ENCODE measurements at regions not wholly inside any gene's neighbourhood (a gene's known extent, or its start where the extent isn't known, plus 50 kb on each side); places are given as distances from the start of the nearest gene placed in this dataset.

GRCh38 chr15:47338771-47339170 is 378.5 kb upstream of the SEMA6D start:
- no peaks in the 10 kb centered on the region for H3K36me3 ChIP-seq (replicated peaks; ENCODE audit: control insufficient read depth, insufficient read depth, low read length)
- H3K4me3 ChIP-seq (ENCODE audit: insufficient read depth, low read depth, low read length), result no peak overlapping the region
- no peak for DNase-seq
- no peaks in the 10 kb centered on the region for H3K27me3 ChIP-seq (ENCODE audit: control insufficient read depth, insufficient read depth, low read length)

GRCh38 chr15:47339800-47340570 is 377.3 kb upstream of the SEMA6D start:
- no peaks in the 10 kb centered on the region for H3K27me3 ChIP-seq (ENCODE audit: control insufficient read depth, insufficient read depth, low read length)
- no peak for DNase-seq
- H3K4me3 ChIP-seq (ENCODE audit: insufficient read depth, low read depth, low read length), result no peak overlapping the region
- H3K36me3 ChIP-seq (replicated peaks; ENCODE audit: control insufficient read depth, insufficient read depth, low read length), result no peaks in the 10 kb centered on the region

DNA sequence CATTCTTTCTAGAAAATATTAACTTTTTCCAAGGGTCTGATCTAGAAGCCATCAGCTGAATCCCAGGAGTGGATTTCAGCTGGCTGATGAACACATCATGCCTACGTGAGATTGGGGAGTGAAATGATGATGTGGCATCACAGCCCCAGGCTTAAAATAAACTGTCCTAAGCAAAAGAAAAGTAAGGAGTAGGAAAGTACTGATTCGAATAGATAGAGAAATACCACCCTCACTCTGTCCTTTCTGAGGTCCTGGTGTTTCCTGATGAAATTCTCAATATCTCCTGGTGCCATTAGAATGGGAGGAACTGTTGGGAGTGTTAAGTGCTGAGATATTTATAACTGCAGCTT is 376.8 kb upstream of the SEMA6D start:
- Histone ChIP-seq H3K36me3 (replicated peaks; ENCODE audit: control insufficient read depth, insufficient read depth, low read length) (no peaks in the 10 kb centered on the region), H3K4me3 (ENCODE audit: insufficient read depth, low read depth, low read length) (no peak overlapping the region), H3K27me3 (ENCODE audit: control insufficient read depth, insufficient read depth, low read length) (no peaks in the 10 kb centered on the region)
- no peak for DNase-seq

DNA sequence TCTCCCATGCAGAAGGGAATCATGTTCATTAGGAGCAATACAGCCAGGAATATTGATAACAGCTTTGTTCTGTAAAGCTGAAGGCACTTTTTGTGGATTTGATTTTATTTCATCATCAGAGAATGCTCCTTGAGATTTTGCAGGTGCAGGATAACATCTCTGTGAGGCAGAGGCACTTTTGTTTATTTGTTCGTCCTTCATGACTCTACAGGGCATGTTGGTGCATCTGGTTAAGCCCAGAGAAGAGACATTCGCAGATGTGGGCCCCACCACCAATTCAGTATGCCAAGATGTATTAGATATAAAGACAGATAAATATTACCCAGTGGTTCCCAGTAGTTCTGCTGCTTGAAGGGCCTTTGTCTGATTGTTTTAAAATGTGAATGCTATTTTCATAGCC is 368.1 kb upstream of the SEMA6D start:
- no peaks in the 10 kb centered on the region for H3K27me3 ChIP-seq (ENCODE audit: control insufficient read depth, insufficient read depth, low read length)
- H3K4me3 ChIP-seq (ENCODE audit: insufficient read depth, low read depth, low read length), result no peak overlapping the region

DNA sequence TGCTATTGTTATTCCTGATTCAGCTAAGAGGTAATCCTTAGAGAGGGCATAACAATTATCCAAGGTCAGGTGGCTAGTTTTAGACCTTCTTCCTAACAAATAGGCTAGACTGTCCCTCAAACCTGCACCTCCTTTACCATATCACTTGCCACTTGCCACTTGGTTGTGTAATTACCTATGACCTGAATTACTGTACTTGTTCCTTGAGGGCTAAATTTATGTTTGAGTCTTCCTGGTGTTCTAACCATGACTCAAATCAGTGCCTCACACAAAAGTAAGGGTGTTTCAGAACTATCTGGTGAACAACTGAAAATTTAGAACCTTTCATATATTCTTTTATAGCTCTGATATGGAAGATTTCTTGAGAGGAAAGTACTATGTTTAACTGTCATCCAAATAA is 365.8 kb upstream of the SEMA6D start:
- no peak for DNase-seq
- Histone ChIP-seq H3K36me3 (replicated peaks; ENCODE audit: control insufficient read depth, insufficient read depth, low read length) (no peaks in the 10 kb centered on the region), H3K27me3 (ENCODE audit: control insufficient read depth, insufficient read depth, low read length) (no peaks in the 10 kb centered on the region), H3K4me3 (ENCODE audit: insufficient read depth, low read depth, low read length) (no peak overlapping the region)

More for the DNA sequence above, 368.1 kb upstream of the SEMA6D start:
- DNase-seq, result no peak
- H3K36me3 ChIP-seq (replicated peaks; ENCODE audit: control insufficient read depth, insufficient read depth, low read length), result no peaks in the 10 kb centered on the region

GRCh38 chr15:47352217-47352616 is 365.1 kb upstream of the SEMA6D start:
- Histone ChIP-seq H3K36me3 (replicated peaks; ENCODE audit: control insufficient read depth, insufficient read depth, low read length) (no peaks in the 10 kb centered on the region), H3K4me3 (ENCODE audit: insufficient read depth, low read depth, low read length) (no peak overlapping the region), H3K27me3 (ENCODE audit: control insufficient read depth, insufficient read depth, low read length) (no peaks in the 10 kb centered on the region)
- DNase-seq, result no peak

GRCh38 chr15:47355759-47356158 is 361.5 kb upstream of the SEMA6D start:
- H3K27me3 ChIP-seq (ENCODE audit: control insufficient read depth, insufficient read depth, low read length), result no peaks in the 10 kb centered on the region
- H3K4me3 ChIP-seq (ENCODE audit: insufficient read depth, low read depth, low read length), result no peak overlapping the region
- H3K36me3 ChIP-seq (replicated peaks; ENCODE audit: control insufficient read depth, insufficient read depth, low read length), result no peaks in the 10 kb centered on the region
- no peak for DNase-seq

GRCh38 chr15:47356297-47356696 is 361.0 kb upstream of the SEMA6D start:
- no peak for DNase-seq
- Histone ChIP-seq H3K36me3 (replicated peaks; ENCODE audit: control insufficient read depth, insufficient read depth, low read length) (no peaks in the 10 kb centered on the region), H3K27me3 (ENCODE audit: control insufficient read depth, insufficient read depth, low read length) (no peaks in the 10 kb centered on the region), H3K4me3 (ENCODE audit: insufficient read depth, low read depth, low read length) (no peak overlapping the region)

DNA sequence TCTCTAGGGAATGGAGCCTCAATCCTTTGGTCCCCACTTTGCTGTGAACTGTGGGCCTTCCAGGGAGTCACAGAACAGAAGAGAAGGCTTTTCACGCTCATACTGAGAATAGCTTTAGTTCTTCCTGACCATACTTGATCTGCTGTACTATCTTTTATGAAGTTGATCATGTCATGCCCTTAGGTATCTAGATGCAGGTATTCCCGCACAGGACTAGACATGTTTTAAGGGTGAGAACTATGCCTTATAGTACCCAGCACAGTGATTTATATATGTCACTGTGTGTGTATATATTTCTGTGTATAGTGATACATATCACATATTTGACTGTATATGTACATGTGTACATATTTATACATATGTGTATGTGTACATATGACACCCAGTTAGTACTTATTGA is 358.4 kb upstream of the SEMA6D start:
- Histone ChIP-seq H3K36me3 (replicated peaks; ENCODE audit: control insufficient read depth, insufficient read depth, low read length) (no peaks in the 10 kb centered on the region), H3K4me3 (ENCODE audit: insufficient read depth, low read depth, low read length) (no peak overlapping the region), H3K27me3 (ENCODE audit: control insufficient read depth, insufficient read depth, low read length) (no peaks in the 10 kb centered on the region)
- DNase-seq, result no peak

DNA sequence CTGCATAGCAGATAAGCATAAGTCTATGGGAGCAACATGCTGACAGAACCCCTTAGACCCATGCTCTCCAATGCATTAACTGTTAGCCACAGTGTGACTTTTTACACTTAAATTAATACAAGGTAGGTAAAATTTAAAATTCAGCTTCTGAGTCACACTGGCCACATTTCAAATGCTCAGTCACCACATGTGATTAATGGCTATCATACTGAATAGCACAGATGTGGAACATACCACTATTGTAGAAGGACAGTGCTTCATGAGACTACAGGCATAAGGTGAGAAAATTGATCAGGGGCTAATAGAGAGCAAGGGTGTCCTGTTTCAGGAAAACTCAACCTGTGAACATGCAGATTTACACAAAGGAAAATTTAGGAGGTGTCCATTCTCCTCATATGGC is 357.0 kb upstream of the SEMA6D start:
- no peak overlapping the region for H3K4me3 ChIP-seq (ENCODE audit: insufficient read depth, low read depth, low read length)
- no peak for DNase-seq
- H3K36me3 ChIP-seq (replicated peaks; ENCODE audit: control insufficient read depth, insufficient read depth, low read length), result no peaks in the 10 kb centered on the region
- no peaks in the 10 kb centered on the region for H3K27me3 ChIP-seq (ENCODE audit: control insufficient read depth, insufficient read depth, low read length)

- no peak for DNase-seq
- Histone ChIP-seq H3K36me3 (replicated peaks; ENCODE audit: control insufficient read depth, insufficient read depth, low read length) (no peaks in the 10 kb centered on the region), H3K4me3 (ENCODE audit: insufficient read depth, low read depth, low read length) (no peak overlapping the region), H3K27me3 (ENCODE audit: control insufficient read depth, insufficient read depth, low read length) (no peaks in the 10 kb centered on the region)
Measured at GRCh38 chr15:47362118-47362905, 355.0 kb upstream of the SEMA6D start.

GRCh38 chr15:47363653-47364052 is 353.7 kb upstream of the SEMA6D start:
- DNase-seq, result no peak
- Histone ChIP-seq H3K36me3 (replicated peaks; ENCODE audit: control insufficient read depth, insufficient read depth, low read length) (no peaks in the 10 kb centered on the region), H3K4me3 (ENCODE audit: insufficient read depth, low read depth, low read length) (no peak overlapping the region), H3K27me3 (ENCODE audit: control insufficient read depth, insufficient read depth, low read length) (no peaks in the 10 kb centered on the region)

DNA sequence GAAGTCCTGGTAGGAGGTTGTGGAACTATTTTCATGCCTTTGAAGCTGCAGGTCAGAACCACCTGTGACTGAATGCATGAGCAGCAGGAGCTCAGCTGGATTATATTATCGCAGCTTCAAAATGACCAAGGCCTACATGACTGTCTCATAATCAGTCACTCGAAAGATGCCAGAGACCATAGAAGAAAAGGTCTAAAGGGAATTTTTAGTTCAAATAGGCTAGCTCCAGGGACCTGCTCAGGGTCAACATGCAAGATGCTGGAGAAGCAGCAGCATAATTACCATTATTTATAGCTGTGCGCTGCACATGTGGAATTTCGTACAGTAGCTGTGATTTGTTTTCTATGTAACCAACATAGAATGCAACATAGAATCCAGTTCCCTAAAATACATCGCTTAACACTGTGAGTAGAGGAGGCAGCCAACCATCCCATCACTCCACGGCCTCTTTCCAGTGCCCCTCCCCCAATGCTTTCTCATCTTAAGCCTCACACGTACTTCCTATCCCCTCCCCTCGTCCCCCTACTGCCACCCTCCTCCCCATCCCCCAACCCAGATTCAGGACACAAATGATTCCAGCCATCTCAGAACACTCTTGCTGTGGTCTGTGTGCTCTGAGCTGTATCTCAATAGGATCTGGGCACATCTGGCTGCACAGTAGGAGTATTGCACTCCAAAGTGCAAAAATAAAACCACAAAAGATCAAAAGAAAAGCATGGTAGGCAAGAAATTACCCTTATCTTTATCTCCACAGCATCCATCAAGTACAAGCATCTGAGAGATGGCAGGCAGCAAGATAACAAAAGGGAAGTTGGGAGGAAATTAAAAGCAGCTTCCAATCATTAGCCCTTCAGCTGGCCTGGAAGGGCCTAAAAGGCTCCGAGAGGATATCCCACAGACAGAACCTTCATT is 352.8 kb upstream of the SEMA6D start:
- DNase-seq, result no peak
- Histone ChIP-seq H3K36me3 (replicated peaks; ENCODE audit: control insufficient read depth, insufficient read depth, low read length) (no peaks in the 10 kb centered on the region), H3K4me3 (ENCODE audit: insufficient read depth, low read depth, low read length) (no peak overlapping the region), H3K27me3 (ENCODE audit: control insufficient read depth, insufficient read depth, low read length) (no peaks in the 10 kb centered on the region)

GRCh38 chr15:47366884-47367283 is 350.4 kb upstream of the SEMA6D start:
- H3K36me3 ChIP-seq (replicated peaks; ENCODE audit: control insufficient read depth, insufficient read depth, low read length), result no peaks in the 10 kb centered on the region
- no peak for DNase-seq
- H3K4me3 ChIP-seq (ENCODE audit: insufficient read depth, low read depth, low read length), result no peak overlapping the region
- no peaks in the 10 kb centered on the region for H3K27me3 ChIP-seq (ENCODE audit: control insufficient read depth, insufficient read depth, low read length)

Measured in H7 (cell line).